Thyroid gland (tissue), 4 donors: ENCODE measurements at regions not wholly inside any gene's neighbourhood (a gene's known extent, or its start where the extent isn't known, plus 50 kb on each side); places are given as distances from the start of the nearest gene placed in this dataset.
"Not testable (repeated sequence)": the region's sequence is repeated elsewhere in the genome, so short reads cannot be mapped to it uniquely, and the experiment has no call there.

ENCODE experiments used
- CTCF ChIP-seq, 6 experiments: fragments of 200-600 bp in 3 of 6; fragments of 450-650 bp in 3 of 6; sonication (generic) in 3 of 6; IDR thresholded peaks; one replicate each; pipeline ENCODE4 v1.5.1; 2016 to 2019; ENCODE audit warnings: antibody characterized with exemption in 6 of 6, mild to moderate bottlenecking in 2 of 6, inconsistent platforms in 1 of 6, moderate library complexity in 1 of 6
- POLR2A ChIP-seq, 2 donors: fragments of 450-650 bp; IDR thresholded peaks; one replicate each; pipeline ENCODE4 v1.6.1; 2017; ENCODE audit warnings: antibody characterized with exemption in 2 of 2, mild to moderate bottlenecking in 2 of 2, moderate library complexity in 1 of 2

GRCh38 chr15:20275373-20275967 is 266.1 kb downstream of the GOLGA6L6 start:
- not testable (repeated sequence) for TF ChIP-seq CTCF, POLR2A (IDR thresholded peaks at IDR 0.05)
